ENCODE measurements at regions not wholly inside any gene's neighbourhood (a gene's known extent, or its start where the extent isn't known, plus 50 kb on each side); places are given as distances from the start of the nearest gene placed in this dataset.

- H3K9me3 ChIP-seq (ENCODE audit: low read depth) = no peaks in the 10 kb centered on the region
- H3K4me2 ChIP-seq = no peak overlapping the region
- no peaks in the 10 kb centered on the region for H3K27me3 ChIP-seq
- no peaks in the 10 kb centered on the region for H3K4me1 ChIP-seq (ENCODE audit: insufficient read depth)
- H3K9me2 ChIP-seq (replicated peaks; ENCODE audit: insufficient read depth) = no peaks in the 10 kb centered on the region
- no peak overlapping the region for H2AFZ ChIP-seq
- H3K4me3 ChIP-seq = no peak overlapping the region
- H3K36me3 ChIP-seq (replicated peaks; ENCODE audit: insufficient read depth, low read depth) = no peaks in the 10 kb centered on the region
- no peaks in the 10 kb centered on the region for H4K20me1 ChIP-seq (ENCODE audit: insufficient read depth, poor library complexity, severe bottlenecking)
- no peak for DNase-seq (ENCODE audit: low spot score)
- 93% methylated on average over 9 of the region's 9 CpGs for WGBS (ENCODE audit: low lambda C conversion rate, missing lambda C conversion rate)
- H3K27ac ChIP-seq = no peak overlapping the region
- no peaks in the 10 kb centered on the region for H3K79me2 ChIP-seq
- TF ChIP-seq EZH2 (IDR thresholded peaks at IDR 0.05; ENCODE audit: borderline replicate concordance) (no peak), CTCF (IDR thresholded peaks at IDR 0.05; ENCODE audit: poor library complexity) (no peak), EZH2phosphoT487 (IDR thresholded peaks at IDR 0.05; ENCODE audit: low read depth, severe bottlenecking, unreplicated experiment) (no peak)
Measured at GRCh38 chr2:128421286-128421685, 102.6 kb upstream of the HS6ST1 start.

GRCh38 chr2:128421861-128422311 is 103.2 kb upstream of the HS6ST1 start:
- Histone ChIP-seq H3K4me1 (ENCODE audit: insufficient read depth) (no peaks in the 10 kb centered on the region), H3K27me3 (no peaks in the 10 kb centered on the region), H3K4me2 (no peak overlapping the region), H3K79me2 (no peaks in the 10 kb centered on the region), H3K4me3 (no peak overlapping the region), H2AFZ (no peak overlapping the region), H4K20me1 (ENCODE audit: insufficient read depth, poor library complexity, severe bottlenecking) (no peaks in the 10 kb centered on the region), H3K9me2 (replicated peaks; ENCODE audit: insufficient read depth) (no peaks in the 10 kb centered on the region), H3K9me3 (ENCODE audit: low read depth) (no peaks in the 10 kb centered on the region), H3K27ac (no peak overlapping the region), H3K36me3 (replicated peaks; ENCODE audit: insufficient read depth, low read depth) (no peaks in the 10 kb centered on the region)
- 94% methylated on average over 15 of the region's 15 CpGs for WGBS (ENCODE audit: low lambda C conversion rate, missing lambda C conversion rate)
- DNase-seq (ENCODE audit: low spot score) = no peak
- no peak for TF ChIP-seq CTCF (IDR thresholded peaks at IDR 0.05; ENCODE audit: poor library complexity)
- no peak for TF ChIP-seq EZH2 (IDR thresholded peaks at IDR 0.05; ENCODE audit: borderline replicate concordance)
- TF ChIP-seq EZH2phosphoT487 (IDR thresholded peaks at IDR 0.05; ENCODE audit: low read depth, severe bottlenecking, unreplicated experiment) = no peak

- H3K27ac ChIP-seq = no peak overlapping the region
- no peak overlapping the region for H2AFZ ChIP-seq
- no peak overlapping the region for H3K4me3 ChIP-seq
- H3K27me3 ChIP-seq = no peaks in the 10 kb centered on the region
- TF ChIP-seq CTCF (IDR thresholded peaks at IDR 0.05; ENCODE audit: poor library complexity) (no peak), EZH2phosphoT487 (IDR thresholded peaks at IDR 0.05; ENCODE audit: low read depth, severe bottlenecking, unreplicated experiment) (no peak), EZH2 (IDR thresholded peaks at IDR 0.05; ENCODE audit: borderline replicate concordance) (no peak)
- 88% methylated on average over 5 of the region's 5 CpGs for WGBS (ENCODE audit: low lambda C conversion rate, missing lambda C conversion rate)
- H4K20me1 ChIP-seq (ENCODE audit: insufficient read depth, poor library complexity, severe bottlenecking) = no peaks in the 10 kb centered on the region
- no peak for DNase-seq (ENCODE audit: low spot score)
- H3K9me2 ChIP-seq (replicated peaks; ENCODE audit: insufficient read depth) = no peaks in the 10 kb centered on the region
- H3K36me3 ChIP-seq (replicated peaks; ENCODE audit: insufficient read depth, low read depth) = no peaks in the 10 kb centered on the region
- H3K79me2 ChIP-seq = no peaks in the 10 kb centered on the region
- H3K4me1 ChIP-seq (ENCODE audit: insufficient read depth) = no peaks in the 10 kb centered on the region
- H3K9me3 ChIP-seq (ENCODE audit: low read depth) = no peaks in the 10 kb centered on the region
- H3K4me2 ChIP-seq = no peak overlapping the region
Measured at GRCh38 chr2:128422571-128422970, 103.9 kb upstream of the HS6ST1 start.

- Histone ChIP-seq H3K4me2 (no peak overlapping the region), H3K79me2 (no peaks in the 10 kb centered on the region), H2AFZ (no peak overlapping the region), H3K9me2 (replicated peaks; ENCODE audit: insufficient read depth) (no peaks in the 10 kb centered on the region), H3K4me3 (no peak overlapping the region), H3K27me3 (no peaks in the 10 kb centered on the region), H3K9me3 (ENCODE audit: low read depth) (no peaks in the 10 kb centered on the region), H3K27ac (no peak overlapping the region), H3K4me1 (ENCODE audit: insufficient read depth) (no peaks in the 10 kb centered on the region), H4K20me1 (ENCODE audit: insufficient read depth, poor library complexity, severe bottlenecking) (no peaks in the 10 kb centered on the region), H3K36me3 (replicated peaks; ENCODE audit: insufficient read depth, low read depth) (no peaks in the 10 kb centered on the region)
- no peak for TF ChIP-seq CTCF (IDR thresholded peaks at IDR 0.05; ENCODE audit: poor library complexity)
- TF ChIP-seq EZH2phosphoT487 (IDR thresholded peaks at IDR 0.05; ENCODE audit: low read depth, severe bottlenecking, unreplicated experiment) = no peak
- TF ChIP-seq EZH2 (IDR thresholded peaks at IDR 0.05; ENCODE audit: borderline replicate concordance) = no peak
- DNase-seq (ENCODE audit: low spot score) = no peak
Measured at GRCh38 chr2:128423788-128424165, 105.1 kb upstream of the HS6ST1 start.
